ENCODE measurements at regions not wholly inside any gene's neighbourhood (a gene's known extent, or its start where the extent isn't known, plus 50 kb on each side); places are given as distances from the start of the nearest gene placed in this dataset.
"Not testable (repeated sequence)": the region's sequence is repeated elsewhere in the genome, so short reads cannot be mapped to it uniquely, and the experiment has no call there.

DNA sequence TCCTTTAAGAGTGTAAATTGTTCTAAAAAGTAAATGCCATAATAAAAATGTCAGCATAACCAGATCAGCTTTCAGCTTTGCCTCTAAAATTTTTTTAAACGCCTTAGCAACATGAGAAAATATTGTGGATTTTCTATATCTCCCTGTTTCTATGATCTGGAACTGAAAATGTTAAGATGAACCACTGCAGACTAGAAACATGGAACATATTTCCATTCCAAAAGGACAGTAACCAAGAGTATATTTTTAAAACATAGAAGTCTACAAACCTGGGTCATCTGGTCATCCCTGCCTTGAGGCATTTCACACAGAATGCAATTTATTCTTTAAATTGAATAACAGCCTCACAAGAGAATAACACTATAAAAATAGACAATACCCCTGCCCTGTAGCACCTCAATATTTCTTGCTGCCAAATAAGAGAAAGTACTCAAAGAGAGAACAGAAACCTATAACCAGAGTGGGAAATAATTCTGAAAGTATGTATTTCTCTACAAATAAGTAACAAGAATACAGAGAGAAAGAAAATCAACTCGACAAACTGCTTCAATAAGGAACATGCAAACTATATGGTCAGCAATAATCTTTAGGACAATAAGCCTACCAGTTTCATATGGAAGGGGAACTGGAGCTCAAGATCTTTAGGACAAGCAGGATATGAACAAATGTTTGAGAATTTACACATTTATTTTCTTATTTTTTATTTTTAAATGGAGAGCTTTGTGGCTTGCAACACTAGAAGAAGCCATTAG lies 949.0 kb downstream of the EPHA3 start:
- in situ Hi-C loops (cut with HindIII; ENCODE audit: low sequenced_read_pairs), result loop anchor here (5.0 kb wide), 1 partner anchor 64 kb away; no protein-coding TSS in a partner anchor

DNA sequence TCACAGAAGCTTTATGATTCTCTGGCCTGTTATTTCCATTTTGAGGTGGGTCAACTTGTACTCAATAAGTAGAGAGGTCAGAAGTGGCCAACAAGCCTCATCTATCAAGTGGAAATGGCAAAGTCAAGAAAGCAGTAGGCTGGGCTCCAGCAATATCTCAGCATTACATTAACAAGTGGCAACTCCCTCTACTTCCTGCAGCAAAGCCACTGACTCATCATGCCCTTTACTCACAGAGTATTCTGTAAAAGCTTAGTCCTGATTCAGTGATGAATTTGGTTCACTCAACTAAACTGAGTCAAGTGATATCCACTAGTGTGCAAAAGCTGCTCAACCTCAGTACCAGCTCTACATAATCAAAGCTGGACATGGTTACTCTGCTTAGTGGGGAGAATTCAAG lies 954.6 kb downstream of the EPHA3 start:
- in situ Hi-C loops (cut with HindIII; ENCODE audit: low sequenced_read_pairs), result no loop called here

DNA sequence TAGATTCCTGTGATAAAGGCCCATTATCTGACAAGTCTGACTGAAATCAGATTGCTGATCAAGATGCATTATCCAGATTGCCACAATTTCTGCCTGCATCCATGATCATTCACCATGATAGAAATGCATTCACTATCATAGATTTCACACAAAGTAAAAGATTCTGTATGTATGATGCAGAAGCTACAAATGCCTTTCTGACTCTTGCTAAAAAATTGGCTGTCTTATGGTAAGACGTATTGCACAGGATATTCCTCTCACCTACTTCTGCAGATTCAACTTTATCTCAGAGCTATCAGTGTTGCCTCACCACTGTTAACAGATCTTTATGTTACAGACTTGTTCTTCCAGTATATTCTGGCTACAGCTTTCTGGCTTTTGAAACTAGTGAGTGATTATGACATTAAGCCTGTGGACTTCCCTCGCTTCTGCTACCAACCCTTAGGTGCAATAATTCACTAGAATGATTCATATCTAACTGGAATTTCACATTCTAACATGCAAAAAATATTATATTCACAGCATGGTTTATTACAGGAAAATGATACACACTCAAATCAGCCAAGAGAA lies 955.3 kb downstream of the EPHA3 start:
- in situ Hi-C loops (cut with HindIII; ENCODE audit: low sequenced_read_pairs), result no loop called here

DNA sequence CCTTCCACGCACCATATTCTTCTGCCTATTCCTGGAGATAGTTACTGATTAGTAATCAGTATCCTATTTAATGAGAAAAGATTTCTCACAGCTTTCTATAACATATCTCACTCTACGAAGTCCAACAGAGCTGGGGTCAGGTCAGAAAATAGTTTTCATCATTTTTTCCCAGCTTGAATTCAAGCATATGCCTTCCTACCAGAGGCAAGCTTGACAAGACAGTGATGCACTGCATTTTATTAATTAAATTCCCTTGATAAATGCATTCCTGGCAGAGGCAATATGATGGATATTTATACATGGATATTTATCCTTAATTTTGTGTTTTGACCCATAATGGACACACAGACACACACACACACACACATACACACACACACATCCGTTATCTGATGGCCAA lies 961.4 kb downstream of the EPHA3 start:
- in situ Hi-C loops (cut with HindIII; ENCODE audit: low sequenced_read_pairs), result no loop called here

DNA sequence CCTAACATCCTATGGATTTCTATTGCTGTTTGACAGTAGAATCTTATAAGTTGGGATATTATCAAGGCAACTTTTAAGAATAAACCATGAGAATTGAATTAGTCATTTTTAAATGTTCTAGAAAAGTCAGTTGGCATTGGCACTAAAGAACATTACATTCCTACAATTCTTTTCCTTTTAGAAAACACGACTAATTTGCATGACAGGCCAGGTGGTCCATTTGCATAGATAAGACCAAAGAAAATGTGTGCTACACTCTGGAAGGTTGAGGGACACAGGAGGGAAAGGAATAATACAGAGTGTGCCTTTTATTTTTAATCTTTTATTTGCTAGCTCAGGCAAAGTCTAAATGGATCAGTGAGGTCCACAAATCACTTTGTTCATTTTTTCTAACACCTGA lies 962.3 kb downstream of the EPHA3 start:
- in situ Hi-C loops (cut with HindIII; ENCODE audit: low sequenced_read_pairs), result no loop called here

DNA sequence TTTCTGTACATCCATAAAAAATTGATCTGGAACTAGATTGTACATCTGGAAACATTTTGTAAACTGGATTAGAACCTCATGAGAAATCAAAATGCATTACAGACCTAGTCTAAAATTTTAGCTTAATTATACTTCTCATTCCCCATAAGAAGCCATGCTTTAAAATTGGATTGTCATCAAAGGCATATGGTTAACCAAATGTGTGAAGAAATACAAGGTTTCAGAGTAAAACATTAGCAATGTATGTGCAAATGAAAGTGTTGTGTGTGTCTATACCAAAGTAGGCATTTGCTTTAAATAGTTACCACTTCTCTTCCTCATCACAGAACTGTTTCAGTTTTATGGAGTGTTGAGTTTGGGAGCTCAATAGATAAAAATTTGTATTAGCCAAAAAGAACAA lies 968.7 kb downstream of the EPHA3 start:
- in situ Hi-C loops (cut with HindIII; ENCODE audit: low sequenced_read_pairs), result no loop called here

DNA sequence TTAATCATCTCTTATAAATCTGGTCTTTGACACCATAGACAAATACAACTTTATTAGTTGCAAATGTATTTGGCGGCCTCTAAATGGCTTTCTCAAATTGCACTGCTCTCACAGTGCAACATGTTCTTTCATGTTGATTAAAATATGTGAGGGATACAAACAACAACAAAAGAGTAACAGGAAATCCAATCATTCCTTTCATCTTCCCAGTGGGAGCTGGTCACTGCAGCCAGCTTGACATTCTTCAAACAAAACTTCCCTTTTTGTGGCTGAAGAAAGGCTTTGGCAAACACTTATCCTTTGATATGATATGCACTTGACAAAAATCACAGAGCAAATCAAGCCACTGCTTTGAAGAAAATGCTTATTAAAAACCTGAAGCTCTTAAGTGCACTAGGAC lies 973.6 kb downstream of the EPHA3 start:
- in situ Hi-C loops (cut with HindIII; ENCODE audit: low sequenced_read_pairs), result no loop called here

DNA sequence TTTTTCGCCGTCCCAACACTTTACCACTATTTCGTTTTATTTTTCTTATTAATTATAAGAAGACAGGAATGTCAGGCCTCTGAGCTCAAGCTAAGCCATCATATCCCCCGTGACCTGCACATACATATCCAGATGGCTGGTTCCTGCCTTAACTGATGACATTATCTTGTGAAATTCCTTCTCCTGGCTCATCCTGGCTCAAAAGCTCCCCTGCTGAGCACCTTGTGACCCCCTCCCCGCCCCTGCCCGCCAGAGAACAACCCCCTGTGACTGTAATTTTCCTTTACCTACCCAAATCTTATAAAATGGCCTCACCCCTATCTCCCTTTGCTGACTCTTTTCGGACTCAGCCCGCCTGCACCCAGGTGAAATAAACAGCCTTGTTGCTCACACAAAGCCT lies 978.9 kb downstream of the EPHA3 start:
- in situ Hi-C loops (cut with HindIII; ENCODE audit: low sequenced_read_pairs), result not testable (repeated sequence)

DNA sequence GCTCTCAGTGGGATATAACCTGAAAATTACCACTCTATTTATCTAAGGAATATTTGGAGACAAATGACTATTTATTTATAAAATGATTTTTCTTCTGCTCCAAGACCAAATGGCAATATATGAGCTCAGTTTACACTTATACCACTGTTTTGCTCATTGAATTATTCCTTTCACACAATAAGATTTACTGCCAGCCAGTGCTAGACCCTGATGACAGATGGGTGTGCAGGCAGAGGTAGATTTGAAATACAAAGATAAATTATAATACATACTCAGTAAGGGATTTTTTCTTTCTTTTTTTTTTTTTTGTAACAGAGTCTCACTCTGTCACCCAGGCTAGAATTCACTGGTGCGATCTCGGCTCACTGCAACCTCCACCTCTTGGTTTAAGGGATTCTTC lies 980.3 kb downstream of the EPHA3 start:
- in situ Hi-C loops (cut with HindIII; ENCODE audit: low sequenced_read_pairs), result no loop called here

DNA sequence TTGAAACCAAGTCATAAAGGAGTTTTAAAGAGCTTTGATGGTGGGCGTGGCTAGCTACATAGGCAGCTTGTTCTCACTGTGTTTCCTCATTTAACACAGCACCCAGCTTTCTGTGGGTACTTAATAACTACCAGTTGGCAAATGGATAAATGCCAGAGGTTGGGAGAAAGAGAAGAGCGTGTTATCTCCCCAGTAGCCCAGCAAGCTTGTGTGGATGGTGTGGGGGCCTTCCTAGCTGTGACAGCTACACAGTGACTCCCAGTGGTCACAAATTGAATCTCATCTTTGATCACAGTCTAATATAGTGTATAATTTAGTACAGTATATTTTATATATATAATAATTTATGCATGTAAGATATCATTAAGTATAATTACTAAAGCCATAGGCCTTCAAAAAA lies 984.1 kb downstream of the EPHA3 start:
- in situ Hi-C loops (cut with HindIII; ENCODE audit: low sequenced_read_pairs), result no loop called here

DNA sequence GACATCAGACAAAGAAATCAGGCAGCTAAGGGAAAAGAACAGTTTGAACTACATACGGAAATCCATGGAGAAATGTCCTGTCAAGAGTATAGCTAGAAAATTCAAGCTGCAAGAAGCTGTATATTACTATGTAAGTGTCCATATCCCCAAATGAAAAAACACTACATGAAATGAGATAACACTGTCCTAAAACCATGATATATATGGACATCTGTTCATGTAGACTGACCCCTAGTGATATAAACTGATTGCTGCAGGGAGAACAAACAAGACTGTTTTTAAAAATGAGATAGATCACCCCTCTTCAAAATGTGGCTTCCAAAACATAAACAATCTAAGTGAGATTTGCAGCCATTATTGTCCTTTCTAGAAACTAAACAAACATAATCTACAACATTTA lies 985.6 kb downstream of the EPHA3 start:
- in situ Hi-C loops (cut with HindIII; ENCODE audit: low sequenced_read_pairs), result no loop called here

DNA sequence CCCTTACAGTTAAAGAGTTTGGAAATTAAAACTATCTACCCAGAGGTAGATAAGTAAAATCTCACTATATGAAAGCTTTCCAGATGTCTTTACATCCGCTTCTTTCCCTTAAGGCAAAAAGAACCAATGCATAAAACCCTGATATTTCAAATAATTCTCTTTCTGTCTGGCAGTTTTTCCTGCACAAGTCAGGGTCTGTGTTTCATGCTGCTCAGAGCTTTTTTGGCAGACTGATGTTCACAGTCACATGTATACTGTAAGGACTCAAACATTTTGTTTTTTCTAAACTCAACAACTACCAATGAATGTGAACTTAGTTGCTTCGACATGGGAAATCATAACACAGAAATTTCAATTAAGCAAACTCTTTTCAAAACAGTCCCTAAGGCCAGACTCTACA lies 988.4 kb downstream of the EPHA3 start:
- in situ Hi-C loops (cut with HindIII; ENCODE audit: low sequenced_read_pairs), result no loop called here

DNA sequence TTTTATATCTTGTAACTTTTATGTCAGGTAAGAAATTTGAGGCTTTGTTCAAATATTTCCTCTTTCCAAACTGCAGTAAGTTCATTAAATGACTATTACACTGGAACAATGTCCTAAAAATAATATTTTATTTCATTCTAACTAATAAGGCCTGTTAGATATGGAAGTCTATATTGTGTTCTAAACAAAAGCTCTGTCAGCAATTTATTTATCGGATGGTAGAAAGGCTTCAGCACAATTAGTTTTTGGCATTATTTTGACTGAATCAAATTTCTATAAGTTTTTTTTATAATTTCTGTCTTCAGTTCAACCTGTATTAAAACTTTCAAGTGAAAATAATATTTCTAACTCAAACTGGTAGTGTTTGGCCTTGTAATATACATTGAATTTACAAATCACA lies 992.1 kb downstream of the EPHA3 start:
- in situ Hi-C loops (cut with HindIII; ENCODE audit: low sequenced_read_pairs), result no loop called here

DNA sequence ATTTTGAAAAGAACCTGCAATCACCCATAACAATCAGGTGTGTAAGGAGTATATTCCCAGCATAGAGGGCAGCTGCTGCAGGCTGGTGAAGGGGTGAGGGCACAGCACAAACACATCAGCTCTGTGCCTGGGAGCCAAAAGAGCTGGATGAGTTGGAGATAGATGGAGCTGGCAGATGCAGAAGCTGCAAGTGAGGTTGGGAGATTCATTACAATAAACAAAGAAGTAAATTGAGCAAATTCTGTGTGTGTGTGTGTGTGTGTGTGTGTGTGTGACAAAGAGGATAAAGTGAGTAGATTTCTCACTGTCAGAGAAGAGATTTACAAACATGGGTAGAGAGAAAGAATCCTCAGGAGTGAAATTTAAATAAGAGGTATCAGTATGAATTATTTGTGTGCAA lies 994.7 kb downstream of the EPHA3 start:
- in situ Hi-C loops (cut with HindIII; ENCODE audit: low sequenced_read_pairs), result no loop called here

DNA sequence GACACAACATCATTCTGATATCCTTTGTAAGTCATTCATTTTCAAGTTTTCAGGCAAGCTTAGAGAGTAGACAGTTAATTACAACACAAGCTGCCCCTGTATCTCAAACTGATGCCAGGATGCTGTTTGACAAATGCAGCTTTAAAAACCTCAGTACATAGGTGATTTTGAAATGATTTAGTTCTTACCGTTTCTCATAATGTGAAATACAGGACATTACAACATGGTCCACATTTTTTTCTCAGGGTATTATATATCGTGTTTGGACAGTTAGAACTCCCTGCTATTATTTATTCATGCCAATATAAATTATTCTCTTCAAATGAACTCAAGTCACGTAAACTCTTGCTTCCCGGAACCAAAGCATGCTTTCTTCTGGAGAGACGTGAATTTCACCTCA lies 1013.9 kb downstream of the EPHA3 start:
- in situ Hi-C loops (cut with HindIII; ENCODE audit: low sequenced_read_pairs), result no loop called here

DNA sequence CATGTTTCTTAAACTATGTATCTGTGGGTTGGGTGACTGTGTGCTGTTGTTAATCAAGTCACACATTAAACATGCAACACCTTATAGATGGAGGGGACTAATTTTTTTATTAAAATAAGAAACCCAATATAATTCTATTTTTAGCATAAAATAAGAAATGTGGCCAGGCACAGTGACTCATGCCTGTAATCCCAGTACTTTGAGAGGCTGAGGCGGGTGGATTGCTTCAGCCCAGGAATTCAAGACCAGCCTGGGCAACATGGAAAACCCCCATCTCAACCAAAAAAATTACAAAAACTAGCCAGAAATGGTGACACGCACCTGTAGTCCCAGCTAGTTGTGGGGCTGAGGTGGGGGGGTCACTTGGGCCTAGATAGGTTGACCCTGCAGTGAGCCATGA lies 1021.0 kb downstream of the EPHA3 start:
- in situ Hi-C loops (cut with HindIII; ENCODE audit: low sequenced_read_pairs), result no loop called here

DNA sequence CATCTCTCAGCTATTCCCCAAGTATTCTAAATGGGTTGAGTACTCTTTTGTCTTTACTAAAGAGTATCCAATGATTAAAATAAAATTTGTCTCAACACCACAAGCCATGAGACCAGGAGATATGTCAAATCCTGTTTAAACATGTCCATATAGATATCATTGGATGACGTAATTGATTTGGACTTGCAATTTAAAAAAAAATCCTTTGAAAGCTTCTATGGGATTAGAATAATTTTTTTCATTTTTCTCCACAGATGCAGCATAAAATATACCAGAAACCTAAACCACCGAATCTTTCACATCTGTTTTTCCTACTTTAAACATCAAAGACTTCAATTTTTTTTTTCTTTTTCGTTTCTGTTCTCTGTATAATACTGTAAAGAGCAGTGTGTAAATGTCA lies 1022.3 kb downstream of the EPHA3 start:
- in situ Hi-C loops (cut with HindIII; ENCODE audit: low sequenced_read_pairs), result no loop called here

DNA sequence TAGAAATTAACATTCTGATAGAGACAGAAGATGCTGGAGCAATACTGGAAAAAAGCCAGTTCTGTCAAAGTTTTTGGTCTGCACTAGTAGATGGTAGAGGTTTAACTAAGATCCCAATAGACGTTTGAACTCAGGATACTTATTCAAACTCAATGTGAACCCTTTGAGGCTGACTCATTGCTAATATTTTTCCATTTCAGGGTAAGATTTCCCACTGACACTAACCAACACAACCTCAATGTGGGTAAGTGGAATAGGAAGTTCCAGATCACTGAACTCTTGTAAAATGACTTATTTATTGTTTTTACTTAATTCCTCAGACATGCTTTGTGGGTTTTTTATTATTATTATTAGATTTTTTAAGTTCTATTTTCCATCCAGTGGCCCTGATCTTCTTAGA lies 1024.8 kb downstream of the EPHA3 start:
- in situ Hi-C loops (cut with HindIII; ENCODE audit: low sequenced_read_pairs), result no loop called here

DNA sequence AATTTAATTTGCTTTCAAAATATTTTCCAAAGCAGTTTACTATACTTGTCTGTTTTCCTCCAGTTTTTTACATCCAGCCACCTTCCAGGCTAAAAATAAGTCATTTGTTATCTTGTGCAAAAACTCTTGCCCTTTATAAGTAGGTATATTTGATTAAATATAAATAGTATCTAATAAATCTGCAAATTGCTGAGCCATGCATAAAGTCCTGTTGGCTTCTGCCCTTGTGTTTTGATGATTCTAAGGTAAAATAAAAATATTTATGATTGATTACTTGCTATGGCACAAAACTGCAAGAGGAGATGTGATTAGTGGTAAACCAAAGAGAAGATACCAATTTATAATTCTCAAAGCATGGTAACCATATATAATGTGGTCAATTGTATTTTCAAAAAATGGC lies 1026.7 kb downstream of the EPHA3 start:
- in situ Hi-C loops (cut with HindIII; ENCODE audit: low sequenced_read_pairs), result no loop called here

DNA sequence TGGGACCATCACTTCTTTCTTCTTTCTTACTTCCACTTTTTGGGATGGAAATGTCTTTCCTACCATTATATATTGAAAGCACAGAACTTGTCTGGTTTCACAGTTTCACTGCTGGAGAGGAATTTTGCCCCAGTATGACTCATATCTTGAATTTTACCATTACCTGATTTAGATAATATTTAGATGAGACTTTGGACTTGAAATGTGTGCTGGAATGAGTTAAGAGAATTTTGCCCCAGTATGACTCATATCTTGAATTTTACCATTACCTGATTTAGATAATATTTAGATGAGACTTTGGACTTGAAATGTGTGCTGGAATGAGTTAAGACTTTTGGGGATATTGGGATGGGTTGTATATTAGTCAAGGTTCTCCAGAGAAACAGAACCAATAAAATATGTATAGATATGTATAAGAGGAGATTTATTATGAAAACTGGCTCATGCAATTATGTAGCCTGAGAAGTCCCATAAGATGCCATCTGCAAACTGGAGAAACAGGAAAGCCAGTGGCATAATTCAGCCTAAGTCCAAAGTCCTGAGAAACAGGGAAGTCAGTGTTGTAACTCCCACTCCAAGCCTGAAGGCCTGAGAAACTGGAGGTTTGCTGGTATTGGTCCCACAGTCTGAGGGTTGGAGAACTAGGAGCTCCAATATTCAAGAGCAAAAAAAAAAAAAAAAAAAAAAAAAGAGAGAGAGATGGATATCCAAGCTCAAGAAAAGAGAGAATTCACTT lies 1029.2 kb downstream of the EPHA3 start:
- in situ Hi-C loops (cut with HindIII; ENCODE audit: low sequenced_read_pairs), result no loop called here

DNA sequence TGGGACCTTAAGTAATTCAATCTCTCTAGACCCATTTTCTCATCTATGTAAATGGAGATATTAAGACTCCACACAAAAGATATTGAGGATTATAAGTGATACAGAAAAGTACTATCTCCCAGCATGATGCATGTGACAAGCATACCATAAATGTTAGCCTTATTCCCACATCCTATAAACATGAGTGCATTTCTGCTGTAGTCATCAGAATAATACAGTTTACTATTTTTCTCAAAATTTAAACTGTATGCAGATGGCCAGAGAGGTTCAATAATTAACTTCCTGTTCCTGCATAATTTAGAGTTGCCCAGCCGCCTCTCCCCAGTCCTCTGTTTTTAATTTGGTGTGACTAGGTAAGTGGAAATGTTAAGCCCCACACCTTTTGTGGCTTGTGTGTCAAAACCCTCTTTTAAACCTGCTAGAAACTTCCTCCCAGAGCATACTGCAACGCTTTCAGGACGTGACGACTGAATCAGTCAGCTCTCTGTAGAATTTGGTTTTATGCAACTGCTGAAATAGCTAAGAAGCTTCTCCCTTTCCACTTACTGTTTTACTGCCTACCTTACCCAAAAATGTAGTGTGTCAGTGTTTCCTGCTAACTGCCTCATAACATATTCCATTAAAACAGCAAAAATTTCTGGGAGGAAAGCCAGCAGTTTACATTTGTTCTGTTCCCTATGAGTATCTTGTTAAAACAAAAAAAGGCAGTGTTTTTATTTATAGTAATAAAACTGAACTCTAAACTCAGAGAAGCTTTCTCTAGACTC lies 1037.9 kb downstream of the EPHA3 start:
- in situ Hi-C loops (cut with HindIII; ENCODE audit: low sequenced_read_pairs), result no loop called here

DNA sequence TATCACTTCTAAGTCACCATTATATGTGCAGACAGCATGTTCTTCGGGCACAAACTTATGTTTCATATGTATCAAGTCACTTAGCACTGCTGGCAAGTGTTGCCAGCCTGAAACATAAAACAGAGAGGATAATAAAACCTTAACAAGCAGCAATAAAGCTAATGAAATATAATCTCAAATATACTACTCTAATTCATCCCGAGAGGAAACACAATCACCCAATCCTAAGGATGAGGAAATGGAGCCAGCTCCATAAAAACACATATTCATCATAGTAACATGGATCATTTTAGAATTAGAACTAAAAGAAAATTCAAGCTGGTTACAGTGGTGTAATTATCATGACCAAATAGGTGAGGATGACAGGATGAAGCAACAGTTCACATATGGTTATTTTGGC lies 1072.7 kb downstream of the EPHA3 start:
- in situ Hi-C loops (cut with HindIII; ENCODE audit: low sequenced_read_pairs), result no loop called here

All from endothelial cell of hepatic sinusoid (primary cell).